NCI-H446 treated with DMSO at 0.1 percent for 48 hours (cell line): ENCODE measurements at regions not wholly inside any gene's neighbourhood (a gene's known extent, or its start where the extent isn't known, plus 50 kb on each side); places are given as distances from the start of the nearest gene placed in this dataset.

Experiments
- DNase-seq: peaks from one replicate; lab custom pipeline; 2025; lab: John Stamatoyannopoulos, UW

DNA sequence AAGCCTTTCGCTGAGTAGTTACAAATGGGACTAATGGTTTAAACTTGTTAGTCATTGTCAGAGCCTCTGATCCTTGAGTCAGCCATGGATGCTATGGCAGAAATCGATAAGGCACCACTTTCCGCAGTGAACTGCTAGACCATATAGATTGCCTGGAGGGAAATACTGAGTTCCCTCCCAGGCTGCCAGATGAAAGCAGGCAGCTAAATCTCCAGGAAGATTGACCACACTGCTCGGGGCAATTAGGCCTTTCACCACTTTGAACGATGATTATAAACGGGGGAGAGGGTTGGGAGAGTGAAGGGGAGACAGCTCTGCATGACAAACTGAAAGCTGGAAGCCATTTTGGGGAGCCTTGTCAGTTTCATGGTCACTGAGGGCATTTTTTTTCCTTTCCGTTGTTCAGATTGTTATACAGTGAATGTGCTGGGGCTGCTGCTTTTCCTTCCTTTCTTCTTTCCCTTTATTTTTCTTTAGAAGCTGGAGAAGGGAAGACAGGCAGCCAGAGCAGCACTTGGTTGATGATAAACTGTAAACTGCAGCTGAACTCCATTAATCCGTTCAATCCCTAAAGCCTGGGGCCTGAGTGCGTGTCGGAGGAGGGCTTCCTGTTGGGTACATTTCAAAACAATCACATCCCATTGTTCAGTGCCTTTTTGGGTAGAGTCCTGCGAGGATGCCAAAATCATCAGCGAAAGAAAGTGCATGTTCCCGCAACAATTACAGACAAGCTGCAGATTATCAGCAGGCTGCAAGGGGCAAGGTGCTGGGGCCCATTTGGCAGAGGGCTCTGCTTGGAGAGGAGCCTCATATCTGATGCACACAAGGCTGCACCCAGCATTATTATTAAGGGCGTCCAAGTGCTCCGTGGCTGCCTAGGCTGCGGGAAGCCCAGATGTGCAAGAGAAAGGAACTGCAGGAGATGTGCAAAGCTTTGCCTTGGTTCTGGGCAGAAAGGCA lies 308.4 kb downstream of the PSAT1 start:
- DNase-seq, result no peak

DNA sequence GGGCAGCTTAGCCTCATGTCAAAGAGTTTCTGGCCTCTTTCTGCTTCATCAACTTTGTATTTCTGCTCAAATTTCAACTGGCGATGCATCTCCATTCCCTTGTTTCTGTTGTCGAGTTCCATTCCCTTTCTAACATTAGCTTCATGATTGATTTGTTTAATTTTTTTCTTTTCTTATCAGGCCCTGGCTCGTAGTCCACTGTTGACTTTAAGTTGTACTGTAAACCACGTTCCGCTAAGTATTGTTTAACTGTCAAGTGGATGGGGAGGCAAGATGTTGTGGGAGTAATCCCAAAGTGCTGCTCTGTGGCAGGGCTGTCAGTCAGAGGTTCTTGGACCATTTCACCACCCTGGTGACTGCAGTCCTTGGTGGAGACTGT lies 309.1 kb downstream of the PSAT1 start:
- DNase-seq, result no peak

DNA sequence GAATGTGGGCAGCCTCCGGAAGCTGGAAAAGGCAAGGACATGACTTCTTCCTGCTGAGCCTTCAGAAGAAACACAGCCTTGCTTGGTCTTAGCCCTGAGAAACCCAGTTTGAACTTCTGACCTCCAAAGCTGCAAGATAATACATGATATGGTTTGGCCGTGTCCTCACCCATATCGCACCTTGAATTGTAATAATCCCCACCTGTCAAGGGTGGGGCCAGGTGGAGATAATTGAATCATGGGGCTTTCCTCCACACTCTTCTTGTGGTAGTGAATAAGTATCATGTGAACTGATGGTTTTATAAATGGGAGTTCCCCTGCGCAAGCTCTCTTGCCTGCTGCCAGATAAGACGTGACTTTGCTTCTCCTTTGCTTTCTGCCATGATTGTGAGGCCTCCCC lies 310.9 kb downstream of the PSAT1 start:
- DNase-seq, result no peak

DNA sequence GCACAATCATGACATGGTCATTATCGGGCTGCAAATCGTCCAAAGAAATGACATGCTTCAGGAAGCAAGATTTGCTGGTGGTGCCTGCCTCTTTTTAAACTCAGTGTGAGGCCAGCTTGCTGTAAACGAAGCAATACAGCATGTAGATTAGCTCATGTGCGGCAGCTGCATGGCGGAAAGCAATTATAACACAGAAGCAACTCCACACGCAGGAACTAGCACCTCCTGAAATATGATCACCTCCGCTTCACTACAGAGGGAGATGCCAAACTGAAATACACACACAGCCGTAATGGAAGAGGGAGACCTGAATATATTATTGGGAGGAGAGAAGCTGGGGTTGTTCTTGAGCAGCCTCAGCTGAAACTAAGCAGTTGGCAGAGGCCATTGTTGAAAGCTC lies 312.5 kb downstream of the PSAT1 start:
- DNase-seq, result no peak

DNA sequence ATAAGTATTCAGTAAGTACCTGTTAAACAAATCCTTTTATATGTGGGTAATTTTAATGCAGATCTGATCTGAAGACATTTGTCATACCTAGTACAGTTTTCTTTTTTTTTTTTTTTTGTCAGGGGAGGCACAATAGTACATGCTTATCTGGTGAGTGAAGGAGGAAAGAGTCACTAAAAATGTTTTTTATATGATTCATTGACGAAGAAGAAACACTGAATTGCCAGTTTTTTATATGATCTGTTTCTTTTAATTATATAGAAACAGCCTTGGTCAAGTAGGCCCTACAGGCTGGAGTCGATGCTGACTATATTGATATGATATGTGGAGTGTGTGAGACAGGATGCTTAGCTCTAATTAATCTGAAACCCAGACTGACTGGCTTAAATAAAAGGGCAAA lies 315.2 kb downstream of the PSAT1 start:
- DNase-seq, result no peak

DNA sequence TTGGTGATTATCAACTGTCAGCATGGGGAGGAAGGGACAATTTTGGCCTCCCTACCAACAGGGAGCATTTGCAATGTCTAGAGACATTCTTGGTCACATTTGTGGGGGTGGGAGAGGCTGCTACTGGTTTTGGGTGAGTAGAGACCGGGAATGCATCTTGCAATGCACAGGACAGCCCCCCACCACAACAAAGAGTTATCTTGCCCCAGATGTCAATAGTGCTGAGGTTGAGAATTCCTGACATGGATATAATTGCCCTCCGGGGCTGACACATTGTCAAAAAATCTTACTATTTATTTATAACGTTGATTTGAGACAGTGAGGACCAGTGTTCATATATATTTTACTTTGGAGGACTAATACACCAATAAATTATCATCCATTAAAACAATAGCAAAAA lies 316.1 kb downstream of the PSAT1 start:
- no peak for DNase-seq

DNA sequence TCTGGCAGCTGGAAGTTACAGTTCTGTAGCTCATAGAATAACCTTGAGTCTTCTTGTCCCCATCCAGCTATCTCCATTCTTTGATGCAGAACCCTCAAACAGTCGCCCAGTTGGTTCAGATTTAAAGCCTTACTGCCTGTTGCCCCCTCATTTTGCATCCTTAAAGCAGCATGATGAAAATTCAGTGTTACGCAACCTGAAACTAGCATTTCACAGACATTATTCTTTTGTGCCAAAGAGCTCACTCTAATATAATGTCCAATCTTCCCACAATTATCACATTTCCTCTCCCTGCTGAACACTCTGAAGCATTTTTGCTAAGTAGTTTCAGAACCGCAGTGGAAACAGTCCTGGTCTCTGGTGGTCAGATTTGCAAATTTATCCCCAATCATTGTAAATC lies 318.0 kb downstream of the PSAT1 start:
- no peak for DNase-seq

DNA sequence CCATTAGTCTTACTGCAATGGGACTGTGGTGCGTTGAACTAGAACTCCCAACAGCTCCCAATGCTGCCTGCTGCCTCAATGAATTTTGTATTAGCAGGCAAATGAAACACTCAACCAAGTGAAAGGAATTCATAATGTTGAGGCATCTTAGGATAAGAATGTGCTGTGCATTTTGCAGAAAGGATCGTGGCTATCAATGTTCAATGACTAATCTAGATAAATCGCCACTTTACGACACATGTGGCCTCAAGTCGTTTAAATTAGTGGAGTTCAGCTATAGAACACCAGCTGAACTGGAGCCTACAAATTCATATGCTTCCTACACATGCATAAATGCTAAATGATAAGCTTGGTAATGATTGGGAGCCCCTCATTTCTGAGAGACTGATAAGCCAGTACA lies 318.4 kb downstream of the PSAT1 start:
- no peak for DNase-seq

DNA sequence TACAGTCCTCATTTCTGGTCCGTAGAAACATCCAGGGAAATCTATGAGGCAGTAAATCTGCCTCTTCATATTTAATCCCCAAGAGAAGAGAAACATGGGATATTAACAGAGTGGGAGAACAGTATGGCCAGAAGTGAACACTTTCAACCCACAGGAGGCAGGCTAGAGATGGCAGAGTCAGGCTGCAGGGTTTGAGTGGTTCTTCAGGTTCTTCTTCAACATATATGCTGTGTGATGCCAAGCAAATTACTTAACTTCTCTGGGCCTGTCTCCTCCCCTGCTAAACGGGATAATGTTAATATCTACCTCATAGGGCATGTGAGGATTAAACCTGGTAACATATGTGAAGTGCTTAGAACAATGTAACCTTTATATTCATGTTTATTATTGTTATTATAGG lies 321.8 kb downstream of the PSAT1 start:
- no peak for DNase-seq

DNA sequence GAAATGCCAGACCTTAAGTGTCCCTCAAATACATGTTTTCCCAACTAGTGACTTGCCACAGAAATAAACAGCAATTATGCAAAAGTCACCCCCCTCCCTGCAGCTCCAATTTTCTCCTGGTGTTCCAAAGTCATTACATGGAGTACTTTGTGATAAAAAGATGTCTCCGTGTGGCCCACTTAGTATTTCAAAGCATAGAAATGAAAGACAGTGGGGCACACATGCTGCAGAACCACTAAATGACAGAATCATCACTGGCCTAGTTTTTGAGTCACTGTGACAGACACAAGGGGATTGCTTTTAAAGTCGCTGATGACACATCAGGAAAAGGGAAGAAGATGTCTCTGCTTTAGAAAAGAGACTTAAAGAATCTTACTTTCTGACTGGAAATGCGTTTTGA lies 323.4 kb downstream of the PSAT1 start:
- no peak for DNase-seq

DNA sequence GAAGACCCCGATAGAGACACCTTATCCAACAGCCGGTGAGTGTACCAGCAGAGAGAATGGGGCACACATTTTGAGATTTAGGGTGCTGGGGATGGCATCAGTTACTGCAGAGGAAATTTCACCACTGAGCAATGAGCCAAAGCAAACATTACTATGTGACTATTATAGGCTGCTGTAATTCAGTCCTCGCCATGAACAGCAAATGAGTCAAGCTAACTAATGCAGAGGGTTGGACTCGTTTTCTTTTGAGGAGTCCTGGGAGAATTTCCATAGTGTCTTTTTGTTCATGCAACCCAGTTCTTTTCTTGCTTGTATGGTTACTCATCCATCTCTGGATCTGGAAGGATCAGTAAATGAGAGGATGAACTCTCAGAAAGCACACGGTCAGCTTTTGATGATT lies 323.8 kb downstream of the PSAT1 start:
- no peak for DNase-seq

DNA sequence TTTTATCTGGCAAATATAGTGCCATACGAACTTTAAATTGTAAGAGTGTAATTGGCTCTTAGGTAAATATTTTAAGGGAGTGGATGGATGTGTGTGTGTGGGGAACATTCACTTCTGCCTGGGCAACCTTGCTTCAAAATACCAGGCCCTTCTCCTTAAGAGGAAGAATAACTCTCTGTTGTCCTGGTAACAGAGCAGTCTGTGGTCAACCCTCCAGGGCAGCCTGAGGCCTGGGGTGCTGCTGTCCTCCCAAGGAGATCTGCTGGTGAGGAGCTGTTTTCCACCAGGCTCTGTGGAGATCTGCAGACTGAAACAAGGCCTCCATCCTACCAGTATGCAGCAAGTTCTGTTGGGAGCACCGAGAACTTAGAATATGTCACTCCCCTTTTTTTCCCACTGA lies 325.2 kb downstream of the PSAT1 start:
- DNase-seq, result no peak

DNA sequence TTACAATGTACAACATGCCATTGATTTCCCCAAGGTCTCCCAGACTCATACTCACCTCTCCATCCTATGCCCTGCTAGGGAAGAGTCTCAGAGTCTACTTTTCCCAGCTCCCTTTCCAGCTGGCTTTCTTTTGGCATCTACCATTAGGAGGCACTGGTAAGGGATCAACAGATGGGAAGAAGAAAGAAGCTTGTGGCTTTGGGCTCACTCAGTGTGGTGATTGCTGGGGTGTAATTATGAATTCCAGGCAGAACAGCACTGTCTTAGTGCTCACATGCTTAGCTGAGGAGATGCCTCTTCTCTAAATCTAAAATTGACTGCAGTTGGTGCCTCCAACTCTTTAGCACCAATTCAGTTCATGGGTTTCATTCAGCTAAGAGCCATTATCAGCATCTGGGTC lies 330.0 kb downstream of the PSAT1 start:
- no peak for DNase-seq

DNA sequence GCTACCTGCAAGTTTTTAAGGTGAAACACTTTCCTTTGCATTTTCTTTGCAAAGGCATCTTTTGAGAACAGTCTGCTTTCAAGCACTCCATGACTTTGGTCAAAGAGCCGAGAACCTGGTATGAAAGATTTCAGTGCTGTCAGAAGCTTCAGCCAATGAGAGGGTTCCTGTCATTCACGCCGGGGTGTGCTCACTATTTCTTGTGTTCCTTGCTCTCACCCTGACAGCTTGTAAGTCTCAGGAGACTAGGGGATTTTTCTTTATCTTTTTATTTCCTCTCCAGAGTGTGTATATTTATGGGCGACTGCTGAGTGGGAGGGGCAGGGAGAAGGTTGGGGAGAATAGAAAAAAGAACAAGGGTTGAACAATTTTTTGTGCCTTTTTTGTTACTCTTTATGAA lies 334.0 kb downstream of the PSAT1 start:
- no peak for DNase-seq

DNA sequence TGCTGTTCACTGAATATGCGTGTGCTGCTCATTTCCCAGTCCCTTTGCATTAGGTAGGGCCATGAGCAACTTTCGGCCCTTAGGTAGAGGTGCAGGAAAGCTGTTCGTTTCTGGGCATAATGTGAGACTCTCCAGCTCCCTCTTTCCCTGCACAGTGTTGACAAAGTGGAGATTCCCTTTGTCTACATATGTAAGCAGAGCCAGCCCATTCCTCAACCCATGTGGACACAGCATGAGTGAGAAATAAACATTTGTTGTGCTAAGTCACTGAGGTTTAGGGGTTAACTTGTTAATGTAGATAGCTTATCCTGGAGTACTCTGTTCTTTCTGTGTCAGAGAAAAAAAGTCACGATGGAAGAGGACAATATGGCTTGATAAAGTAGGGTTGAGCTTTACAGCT lies 343.8 kb downstream of the PSAT1 start:
- DNase-seq, result no peak

DNA sequence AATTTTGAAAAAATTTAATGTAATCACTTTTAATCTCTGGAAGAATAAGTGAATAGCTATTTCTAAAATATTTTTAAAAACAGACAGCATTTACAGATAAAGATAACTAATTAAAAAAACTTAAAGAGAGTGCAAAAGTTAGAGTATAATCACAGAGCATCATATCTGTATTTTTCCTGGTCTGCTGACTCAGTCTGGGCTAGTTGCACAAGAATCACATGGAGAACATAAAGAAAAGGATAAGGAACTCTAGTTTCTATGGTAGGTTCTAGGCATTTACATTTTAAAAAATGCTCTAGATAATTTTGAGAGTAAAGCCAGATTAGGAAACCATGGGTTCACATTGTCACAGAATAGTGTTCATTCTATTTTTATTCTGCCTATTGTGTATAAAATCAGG lies 347.4 kb downstream of the PSAT1 start:
- DNase-seq, result no peak

DNA sequence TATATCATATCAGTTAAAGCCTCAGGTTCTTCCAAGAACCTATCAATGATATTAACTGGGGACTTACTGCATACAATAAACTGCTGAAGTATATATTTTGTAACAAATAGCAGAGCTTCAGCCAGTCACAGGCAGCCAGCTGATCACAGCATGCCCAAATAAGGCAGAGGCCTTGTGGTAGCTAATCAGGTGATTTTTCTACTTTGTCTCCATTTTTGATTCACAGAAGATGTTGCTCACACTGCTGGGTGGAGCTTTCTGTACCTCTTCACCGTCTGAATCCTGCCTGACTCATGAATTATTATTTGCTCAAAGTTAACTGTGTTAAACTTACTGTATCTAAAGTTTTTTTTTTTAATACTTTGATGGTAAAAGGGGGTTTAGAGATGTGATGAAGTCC lies 357.4 kb downstream of the PSAT1 start:
- no peak for DNase-seq

DNA sequence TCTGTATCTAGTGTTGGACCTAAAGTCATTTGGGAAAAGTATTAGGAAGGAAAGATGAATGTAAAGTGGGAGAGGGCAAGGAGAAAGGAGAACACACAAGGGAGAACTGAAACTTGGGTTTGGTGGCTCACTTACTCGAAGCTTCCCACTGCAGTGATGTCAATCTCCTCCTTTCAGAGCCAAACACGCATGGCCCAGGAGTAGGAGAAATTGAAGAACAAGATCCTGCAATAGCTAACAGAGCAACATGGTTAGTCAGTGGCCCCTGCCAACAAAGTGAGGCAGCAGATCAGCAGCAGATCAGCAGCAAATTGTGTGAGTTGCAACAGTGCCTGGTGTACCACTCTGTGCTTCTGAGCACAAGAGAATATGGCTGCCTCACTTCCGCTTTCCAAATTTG lies 366.4 kb downstream of the PSAT1 start:
- no peak for DNase-seq

DNA sequence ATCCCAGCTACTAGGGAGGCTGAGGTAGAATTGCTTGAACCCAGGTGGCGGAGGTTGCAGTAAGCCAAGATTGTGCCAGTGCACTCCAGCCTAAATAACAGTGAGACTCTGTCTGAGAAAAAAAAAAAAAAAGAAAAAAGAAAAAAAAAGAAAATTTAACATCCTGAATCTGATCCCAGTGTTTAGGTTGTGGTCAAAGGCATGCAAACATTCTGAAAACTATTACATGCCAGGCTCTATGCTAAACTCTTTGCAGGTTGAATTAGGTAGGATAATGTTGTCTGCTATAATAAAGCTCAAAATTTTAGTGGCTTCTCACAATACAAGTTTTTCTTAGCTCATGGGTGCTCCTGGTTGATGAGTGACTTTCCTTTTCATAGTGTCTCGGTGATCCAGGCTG lies 367.4 kb downstream of the PSAT1 start:
- DNase-seq, result no peak

DNA sequence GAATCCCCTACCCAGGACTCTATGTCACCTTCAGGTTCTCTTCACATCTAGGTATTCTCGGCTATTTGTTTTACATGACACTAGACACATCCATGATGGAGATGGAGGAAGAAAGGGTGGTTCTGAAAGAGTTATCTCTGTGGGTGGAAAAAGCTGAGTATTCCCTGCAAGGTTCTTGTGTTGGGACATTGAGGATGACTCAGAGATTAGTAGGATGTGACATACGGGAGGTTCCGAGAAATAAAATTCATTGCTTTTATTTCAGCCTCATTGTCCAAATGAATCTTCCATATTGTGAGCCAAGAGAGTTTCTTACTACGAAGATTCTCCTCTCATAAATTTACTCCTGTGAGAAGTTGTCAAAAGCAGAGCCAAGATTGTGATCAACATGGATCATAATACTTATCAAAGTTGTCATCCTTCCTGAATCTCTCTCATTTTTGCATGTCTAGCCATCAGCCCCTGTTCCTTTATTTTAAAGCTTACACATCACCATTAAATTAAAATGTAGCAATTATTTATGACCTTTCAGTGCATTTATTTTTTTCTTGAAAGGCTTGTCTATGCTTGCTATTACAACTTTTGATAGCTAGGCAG lies 370.0 kb downstream of the PSAT1 start:
- no peak for DNase-seq

DNA sequence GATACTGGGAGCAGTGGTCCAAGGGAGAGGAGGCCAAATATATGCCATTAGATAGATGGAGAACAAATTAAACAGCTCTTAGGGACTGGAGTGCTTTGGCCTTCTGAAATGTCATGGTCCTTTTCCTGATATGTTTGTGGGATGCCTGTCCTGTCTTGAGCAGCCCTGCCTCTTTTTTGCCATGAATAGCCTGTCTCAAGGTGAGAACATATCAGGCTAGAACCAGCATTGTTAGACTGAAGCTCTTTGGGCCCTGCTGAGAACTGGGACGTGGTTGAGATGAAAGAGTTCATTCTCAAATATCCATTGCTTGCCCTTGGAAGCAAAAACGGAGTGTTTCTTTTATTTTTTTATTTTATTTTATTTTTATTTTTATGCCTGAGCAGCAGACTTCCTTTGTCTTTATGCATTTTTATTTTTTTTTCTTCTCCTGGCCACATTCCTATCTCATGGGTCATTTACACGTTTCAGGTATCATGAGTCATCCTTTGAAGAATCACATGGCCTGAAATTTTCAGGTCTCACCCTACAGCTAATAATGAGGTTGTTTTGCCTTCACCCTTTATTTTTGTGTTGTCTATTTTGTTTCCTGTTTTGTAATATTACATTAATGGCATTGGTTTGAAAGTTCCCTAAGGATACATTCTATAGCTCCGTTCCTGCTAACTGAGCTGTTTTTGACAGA lies 371.4 kb downstream of the PSAT1 start:
- DNase-seq, result no peak

DNA sequence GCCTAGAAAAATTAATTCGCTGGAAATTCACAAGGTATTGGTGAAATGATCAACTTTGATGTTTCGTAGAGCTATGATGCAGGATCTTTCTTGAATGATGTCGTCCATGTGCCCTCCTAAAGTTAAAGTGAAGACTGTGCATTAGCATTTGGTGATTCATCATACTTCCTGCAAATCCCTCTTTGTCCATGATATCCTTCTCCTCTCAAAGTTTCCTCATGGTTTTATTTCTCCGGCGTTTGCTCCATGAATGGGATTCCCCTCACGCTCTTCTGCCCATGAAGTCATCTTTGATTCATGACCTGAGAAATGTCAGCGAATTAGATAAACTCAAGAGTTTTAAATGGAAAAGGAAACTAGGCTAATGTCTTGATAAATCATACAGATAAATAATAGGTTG lies 372.7 kb downstream of the PSAT1 start:
- no peak for DNase-seq

DNA sequence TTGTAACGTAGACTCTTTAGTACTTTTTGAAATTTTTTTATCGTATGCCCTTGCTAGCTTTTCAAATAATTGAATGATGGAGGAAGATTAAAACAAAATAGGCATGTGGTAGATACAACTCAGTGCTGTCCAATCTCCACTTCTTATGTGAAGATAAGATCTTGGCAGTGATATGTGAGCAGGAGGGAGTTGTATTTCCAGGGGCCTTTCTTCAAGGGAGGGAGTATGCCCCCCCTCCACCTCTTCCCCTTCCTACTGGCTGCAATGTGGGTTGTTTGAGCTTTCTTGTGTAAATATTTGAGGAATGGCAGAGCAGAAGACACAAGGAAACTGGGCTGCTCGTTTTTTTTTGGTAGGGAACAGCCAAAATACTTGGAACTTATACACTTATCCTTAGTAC lies 374.9 kb downstream of the PSAT1 start:
- no peak for DNase-seq
